Adrenal gland (tissue), 5 donors: ENCODE measurements at regions not wholly inside any gene's neighbourhood (a gene's known extent, or its start where the extent isn't known, plus 50 kb on each side); places are given as distances from the start of the nearest gene placed in this dataset.

ENCODE experiments used
- POLR2A ChIP-seq, 2 donors: fragments of 450-650 bp; IDR thresholded peaks; one replicate each; pipeline ENCODE4 v1.6.1; 2017; ENCODE audit warnings: antibody characterized with exemption in 2 of 2, mild to moderate bottlenecking in 2 of 2, moderate library complexity in 1 of 2
- TF ChIP-seq, protein P1 (sequence below), 6 experiments: fragments of 450-650 bp in 4 of 6; fragments of 200-600 bp in 2 of 6; sonication (generic) in 1 of 6; IDR thresholded peaks; 1 replicate in 5 of 6; 2 replicates in 1 of 6; pipeline versions ENCODE4 v1.5.1 to v1.8.0; 2016 to 2021; ENCODE audit warnings: antibody characterized with exemption in 6 of 6, mild to moderate bottlenecking in 2 of 6, moderate library complexity in 1 of 6
- donor health status: DM: no; HTN: no; CAD: no.

DNA sequence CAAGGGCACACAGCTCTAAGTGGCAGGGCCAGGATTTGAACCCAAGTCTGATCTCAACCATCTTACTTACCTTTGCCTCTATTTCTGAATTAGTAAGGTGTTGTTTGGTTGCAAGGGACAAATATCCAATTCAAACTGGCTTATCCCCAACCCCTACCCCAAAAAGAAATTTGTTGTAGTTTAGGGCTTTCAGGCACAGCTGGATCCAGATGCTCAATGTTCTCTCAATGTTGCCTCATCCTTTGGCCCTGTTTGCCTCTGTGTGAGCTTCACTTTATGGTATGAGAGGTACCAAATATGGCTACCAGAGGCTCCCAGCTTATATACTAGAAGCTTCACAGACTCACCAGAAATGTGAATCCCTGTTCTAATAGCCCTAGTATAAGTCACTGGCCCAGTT, 499.9 kb downstream of the SHQ1 start:
- no peak for TF ChIP-seq POLR2A (IDR thresholded peaks at IDR 0.05)
- TF ChIP-seq, protein P1, sequence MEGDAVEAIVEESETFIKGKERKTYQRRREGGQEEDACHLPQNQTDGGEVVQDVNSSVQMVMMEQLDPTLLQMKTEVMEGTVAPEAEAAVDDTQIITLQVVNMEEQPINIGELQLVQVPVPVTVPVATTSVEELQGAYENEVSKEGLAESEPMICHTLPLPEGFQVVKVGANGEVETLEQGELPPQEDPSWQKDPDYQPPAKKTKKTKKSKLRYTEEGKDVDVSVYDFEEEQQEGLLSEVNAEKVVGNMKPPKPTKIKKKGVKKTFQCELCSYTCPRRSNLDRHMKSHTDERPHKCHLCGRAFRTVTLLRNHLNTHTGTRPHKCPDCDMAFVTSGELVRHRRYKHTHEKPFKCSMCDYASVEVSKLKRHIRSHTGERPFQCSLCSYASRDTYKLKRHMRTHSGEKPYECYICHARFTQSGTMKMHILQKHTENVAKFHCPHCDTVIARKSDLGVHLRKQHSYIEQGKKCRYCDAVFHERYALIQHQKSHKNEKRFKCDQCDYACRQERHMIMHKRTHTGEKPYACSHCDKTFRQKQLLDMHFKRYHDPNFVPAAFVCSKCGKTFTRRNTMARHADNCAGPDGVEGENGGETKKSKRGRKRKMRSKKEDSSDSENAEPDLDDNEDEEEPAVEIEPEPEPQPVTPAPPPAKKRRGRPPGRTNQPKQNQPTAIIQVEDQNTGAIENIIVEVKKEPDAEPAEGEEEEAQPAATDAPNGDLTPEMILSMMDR (IDR thresholded peaks at IDR 0.05), result no peak
